ENCODE measurements at regions not wholly inside any gene's neighbourhood (a gene's known extent, or its start where the extent isn't known, plus 50 kb on each side); places are given as distances from the start of the nearest gene placed in this dataset.

- TF ChIP-seq, protein P1, sequence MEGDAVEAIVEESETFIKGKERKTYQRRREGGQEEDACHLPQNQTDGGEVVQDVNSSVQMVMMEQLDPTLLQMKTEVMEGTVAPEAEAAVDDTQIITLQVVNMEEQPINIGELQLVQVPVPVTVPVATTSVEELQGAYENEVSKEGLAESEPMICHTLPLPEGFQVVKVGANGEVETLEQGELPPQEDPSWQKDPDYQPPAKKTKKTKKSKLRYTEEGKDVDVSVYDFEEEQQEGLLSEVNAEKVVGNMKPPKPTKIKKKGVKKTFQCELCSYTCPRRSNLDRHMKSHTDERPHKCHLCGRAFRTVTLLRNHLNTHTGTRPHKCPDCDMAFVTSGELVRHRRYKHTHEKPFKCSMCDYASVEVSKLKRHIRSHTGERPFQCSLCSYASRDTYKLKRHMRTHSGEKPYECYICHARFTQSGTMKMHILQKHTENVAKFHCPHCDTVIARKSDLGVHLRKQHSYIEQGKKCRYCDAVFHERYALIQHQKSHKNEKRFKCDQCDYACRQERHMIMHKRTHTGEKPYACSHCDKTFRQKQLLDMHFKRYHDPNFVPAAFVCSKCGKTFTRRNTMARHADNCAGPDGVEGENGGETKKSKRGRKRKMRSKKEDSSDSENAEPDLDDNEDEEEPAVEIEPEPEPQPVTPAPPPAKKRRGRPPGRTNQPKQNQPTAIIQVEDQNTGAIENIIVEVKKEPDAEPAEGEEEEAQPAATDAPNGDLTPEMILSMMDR (IDR thresholded peaks at IDR 0.05; ENCODE audit: extremely low read depth in 1 of 2, insufficient read depth in 1 of 2, low read depth in 1 of 2, low read length in 2 of 2) = no peak
- TF ChIP-seq FOS (IDR thresholded peaks at IDR 0.05; ENCODE audit: borderline replicate concordance, insufficient read depth, low read length) = no peak
- TF ChIP-seq EZH2 (IDR thresholded peaks at IDR 0.05; ENCODE audit: borderline replicate concordance, low read depth, low read length, severe bottlenecking) = no peak
- TF ChIP-seq, protein P2, sequence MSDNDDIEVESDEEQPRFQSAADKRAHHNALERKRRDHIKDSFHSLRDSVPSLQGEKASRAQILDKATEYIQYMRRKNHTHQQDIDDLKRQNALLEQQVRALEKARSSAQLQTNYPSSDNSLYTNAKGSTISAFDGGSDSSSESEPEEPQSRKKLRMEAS (IDR thresholded peaks at IDR 0.05; ENCODE audit: insufficient read depth, insufficient read length) = no peak
- no peak for TF ChIP-seq POLR2AphosphoS5 (IDR thresholded peaks at IDR 0.05; ENCODE audit: insufficient read depth, low read depth, low read length)
- no peak for TF ChIP-seq JUN (IDR thresholded peaks at IDR 0.05; ENCODE audit: borderline replicate concordance, insufficient read depth, insufficient read length, low read depth)
- TF ChIP-seq GATA2 (IDR thresholded peaks at IDR 0.05; ENCODE audit: insufficient read depth, insufficient read length, low read depth, low read length) = no peak
- TF ChIP-seq POLR2A (IDR thresholded peaks at IDR 0.05; ENCODE audit: low read depth, low read length) = no peak
Measured at GRCh38 chr14:63788011-63788933, 60.4 kb upstream of the SGPP1 start.

All from endothelial cell of umbilical vein (primary cell).